ENCODE measurements at regions not wholly inside any gene's neighbourhood (a gene's known extent, or its start where the extent isn't known, plus 50 kb on each side); places are given as distances from the start of the nearest gene placed in this dataset.

GRCh38 chr16:56087626-56088025, 103.7 kb upstream of the GNAO1 start:
- DNase-seq = no peak

- no peak for DNase-seq
Observed at GRCh38 chr16:56081371-56081770, 109.9 kb upstream of the GNAO1 start.

- no peak for DNase-seq
Observed at GRCh38 chr16:56075732-56076388, 115.4 kb upstream of the GNAO1 start.

GRCh38 chr16:56073508-56073907, 117.8 kb upstream of the GNAO1 start:
- DNase-seq = no peak

- DNase-seq = no peak
Observed at GRCh38 chr16:56072096-56072495, 119.2 kb upstream of the GNAO1 start.

GRCh38 chr16:56068816-56069215, 122.5 kb upstream of the GNAO1 start:
- DNase-seq = no peak

- DNase-seq = no peak
Observed at GRCh38 chr16:56068314-56068713, 123.0 kb upstream of the GNAO1 start.

- DNase-seq = no peak
Observed at GRCh38 chr16:56067406-56067805, 123.9 kb upstream of the GNAO1 start.

- no peak for DNase-seq
Observed at GRCh38 chr16:56066617-56067016, 124.7 kb upstream of the GNAO1 start.

GRCh38 chr16:56063111-56063510, 128.2 kb upstream of the GNAO1 start:
- no peak for DNase-seq

GRCh38 chr16:56057151-56057550, 134.1 kb upstream of the GNAO1 start:
- no peak for DNase-seq

GRCh38 chr16:56050916-56051315, 140.4 kb upstream of the GNAO1 start:
- DNase-seq = no peak

GRCh38 chr16:56048425-56049105, 142.7 kb upstream of the GNAO1 start:
- DNase-seq = no peak

GRCh38 chr16:56047307-56048234, 143.7 kb upstream of the GNAO1 start:
- DNase-seq = no peak

- no peak for DNase-seq
Observed at GRCh38 chr16:56042416-56042815, 148.9 kb upstream of the GNAO1 start.

- DNase-seq = no peak
Observed at GRCh38 chr16:56041556-56042140, 149.6 kb upstream of the GNAO1 start.

- DNase-seq = no peak
Observed at GRCh38 chr16:56038564-56039098, 152.7 kb upstream of the GNAO1 start.

- no peak for DNase-seq
Observed at GRCh38 chr16:56032072-56032471, 156.9 kb upstream of the CES5A start.

- DNase-seq = no peak
Observed at GRCh38 chr16:56029026-56029425, 153.9 kb upstream of the CES5A start.

GRCh38 chr16:56022818-56023217, 147.6 kb upstream of the CES5A start:
- DNase-seq = no peak

- no peak for DNase-seq
Observed at GRCh38 chr16:56019274-56019673, 144.1 kb upstream of the CES5A start.

GRCh38 chr16:56013962-56014552, 138.9 kb upstream of the CES5A start:
- DNase-seq = no peak

GRCh38 chr16:56012482-56012811, 137.3 kb upstream of the CES5A start:
- no peak for DNase-seq
